Fibroblast of lung (primary cell): ENCODE measurements at regions not wholly inside any gene's neighbourhood (a gene's known extent, or its start where the extent isn't known, plus 50 kb on each side); places are given as distances from the start of the nearest gene placed in this dataset.

ENCODE experiments used
- EZH2 ChIP-seq: IDR thresholded peaks from 2 replicates; pipeline ENCODE4 v1.5.1; 2012; ENCODE audit warnings: low read length, control low read depth, mild to moderate bottlenecking; ENCODE audit errors: missing control alignments
- TF ChIP-seq, protein P1 (sequence below), 2 donors: IDR thresholded peaks in 1 of 2; conservative IDR thresholded peaks in 1 of 2; 1 replicate in 1 of 2; 2 replicates in 1 of 2; pipeline ENCODE4 v1.5.1; 2011 to 2012; ENCODE audit warnings: low read length in 2 of 2, control low read depth in 1 of 2, inconsistent platforms in 1 of 2, low read depth in 1 of 2, mild to moderate bottlenecking in 1 of 2

DNA sequence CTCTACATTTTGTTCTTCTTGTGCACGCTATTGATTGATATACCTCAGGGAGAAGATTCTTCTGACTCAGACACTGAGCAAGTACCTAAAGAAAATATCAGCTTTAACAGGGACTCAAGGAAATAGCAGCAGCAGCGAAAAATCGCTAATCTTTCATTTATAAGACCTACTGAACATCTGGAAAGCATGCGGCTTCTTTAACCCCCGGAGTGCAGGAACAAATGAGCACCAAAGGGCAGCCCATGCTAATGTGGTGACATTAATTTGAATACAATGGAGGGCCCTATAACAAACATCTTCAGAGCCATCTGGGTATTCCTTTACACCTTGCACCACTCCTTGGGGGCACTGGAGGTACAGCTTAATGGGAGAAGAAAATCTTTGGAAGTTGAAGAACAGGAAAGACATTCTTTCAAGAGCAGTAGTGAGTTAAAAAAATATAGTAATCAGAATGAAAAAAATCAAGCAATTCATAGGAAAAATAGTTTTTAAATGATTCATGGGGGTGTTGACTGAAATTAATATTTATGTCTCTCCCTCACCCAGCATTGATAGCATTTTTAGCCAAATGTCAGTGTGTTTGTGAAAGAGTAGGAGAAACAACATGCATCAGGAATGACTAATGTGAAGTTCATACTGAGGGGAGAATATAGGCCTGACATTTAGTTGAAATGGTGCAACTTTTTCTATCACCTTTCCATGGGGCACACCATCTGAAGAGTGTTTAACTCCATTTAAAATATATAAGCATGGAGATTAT is 281.7 kb downstream of the HRH4 start:
- TF ChIP-seq, protein P1, sequence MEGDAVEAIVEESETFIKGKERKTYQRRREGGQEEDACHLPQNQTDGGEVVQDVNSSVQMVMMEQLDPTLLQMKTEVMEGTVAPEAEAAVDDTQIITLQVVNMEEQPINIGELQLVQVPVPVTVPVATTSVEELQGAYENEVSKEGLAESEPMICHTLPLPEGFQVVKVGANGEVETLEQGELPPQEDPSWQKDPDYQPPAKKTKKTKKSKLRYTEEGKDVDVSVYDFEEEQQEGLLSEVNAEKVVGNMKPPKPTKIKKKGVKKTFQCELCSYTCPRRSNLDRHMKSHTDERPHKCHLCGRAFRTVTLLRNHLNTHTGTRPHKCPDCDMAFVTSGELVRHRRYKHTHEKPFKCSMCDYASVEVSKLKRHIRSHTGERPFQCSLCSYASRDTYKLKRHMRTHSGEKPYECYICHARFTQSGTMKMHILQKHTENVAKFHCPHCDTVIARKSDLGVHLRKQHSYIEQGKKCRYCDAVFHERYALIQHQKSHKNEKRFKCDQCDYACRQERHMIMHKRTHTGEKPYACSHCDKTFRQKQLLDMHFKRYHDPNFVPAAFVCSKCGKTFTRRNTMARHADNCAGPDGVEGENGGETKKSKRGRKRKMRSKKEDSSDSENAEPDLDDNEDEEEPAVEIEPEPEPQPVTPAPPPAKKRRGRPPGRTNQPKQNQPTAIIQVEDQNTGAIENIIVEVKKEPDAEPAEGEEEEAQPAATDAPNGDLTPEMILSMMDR (conservative IDR thresholded peaks at IDR 0.05 in 1 of 2, IDR thresholded peaks at IDR 0.05 in 1 of 2; ENCODE audit: low read depth in 1 of 2, low read length in 2 of 2): no peak
- TF ChIP-seq EZH2: no peak
